Loucy (cell line): ENCODE measurements at regions not wholly inside any gene's neighbourhood (a gene's known extent, or its start where the extent isn't known, plus 50 kb on each side); places are given as distances from the start of the nearest gene placed in this dataset.

Source experiments
- EZH2phosphoT487 ChIP-seq: fragments of 200-600 bp; IDR thresholded peaks from 2 replicates; pipeline ENCODE4 v1.6.1; 2018; ENCODE audit warnings: antibody characterized with exemption, mild to moderate bottlenecking, moderate library complexity, borderline replicate concordance
- TF ChIP-seq, protein P1 (sequence below): fragments of 200-600 bp; sonication (generic); conservative IDR thresholded peaks from 2 replicates; pipeline ENCODE4 v1.5.1; 2014; ENCODE audit warnings: mild to moderate bottlenecking, antibody characterized with exemption, low read length

DNA sequence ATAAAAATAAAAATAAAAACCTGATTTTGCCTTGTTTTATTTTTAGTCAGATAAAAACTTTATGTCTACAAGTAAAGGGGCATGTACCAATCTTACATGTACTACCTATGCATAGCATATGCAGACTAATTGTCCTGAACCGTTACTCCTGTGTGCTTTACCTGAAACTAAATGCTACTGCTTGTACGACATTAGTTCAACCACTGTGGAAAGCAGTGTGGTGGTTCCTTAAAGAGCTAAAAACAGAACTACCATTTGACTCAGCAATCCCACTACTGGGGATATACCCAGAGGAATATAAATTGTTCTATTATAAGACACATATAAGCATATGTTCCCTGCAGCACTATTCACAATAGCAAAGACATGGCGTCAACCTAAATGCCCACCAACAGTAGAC, 426.0 kb upstream of the PMFBP1 start:
- TF ChIP-seq EZH2phosphoT487: no peak
- TF ChIP-seq, protein P1, sequence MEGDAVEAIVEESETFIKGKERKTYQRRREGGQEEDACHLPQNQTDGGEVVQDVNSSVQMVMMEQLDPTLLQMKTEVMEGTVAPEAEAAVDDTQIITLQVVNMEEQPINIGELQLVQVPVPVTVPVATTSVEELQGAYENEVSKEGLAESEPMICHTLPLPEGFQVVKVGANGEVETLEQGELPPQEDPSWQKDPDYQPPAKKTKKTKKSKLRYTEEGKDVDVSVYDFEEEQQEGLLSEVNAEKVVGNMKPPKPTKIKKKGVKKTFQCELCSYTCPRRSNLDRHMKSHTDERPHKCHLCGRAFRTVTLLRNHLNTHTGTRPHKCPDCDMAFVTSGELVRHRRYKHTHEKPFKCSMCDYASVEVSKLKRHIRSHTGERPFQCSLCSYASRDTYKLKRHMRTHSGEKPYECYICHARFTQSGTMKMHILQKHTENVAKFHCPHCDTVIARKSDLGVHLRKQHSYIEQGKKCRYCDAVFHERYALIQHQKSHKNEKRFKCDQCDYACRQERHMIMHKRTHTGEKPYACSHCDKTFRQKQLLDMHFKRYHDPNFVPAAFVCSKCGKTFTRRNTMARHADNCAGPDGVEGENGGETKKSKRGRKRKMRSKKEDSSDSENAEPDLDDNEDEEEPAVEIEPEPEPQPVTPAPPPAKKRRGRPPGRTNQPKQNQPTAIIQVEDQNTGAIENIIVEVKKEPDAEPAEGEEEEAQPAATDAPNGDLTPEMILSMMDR: no peak
